Right renal cortex interstitium (tissue), 3 donors: ENCODE measurements at regions not wholly inside any gene's neighbourhood (a gene's known extent, or its start where the extent isn't known, plus 50 kb on each side); places are given as distances from the start of the nearest gene placed in this dataset.
A peak's percentile ranks its signal among the peaks of the same experiment; 100 is the strongest.

Source experiments
- DNase-seq, 3 donors: peaks; one replicate each; pipeline ENCODE4 v3.0.0-alpha.2; 2013; ENCODE audit warnings: low read depth in 3 of 3, low spot score in 2 of 3

DNA sequence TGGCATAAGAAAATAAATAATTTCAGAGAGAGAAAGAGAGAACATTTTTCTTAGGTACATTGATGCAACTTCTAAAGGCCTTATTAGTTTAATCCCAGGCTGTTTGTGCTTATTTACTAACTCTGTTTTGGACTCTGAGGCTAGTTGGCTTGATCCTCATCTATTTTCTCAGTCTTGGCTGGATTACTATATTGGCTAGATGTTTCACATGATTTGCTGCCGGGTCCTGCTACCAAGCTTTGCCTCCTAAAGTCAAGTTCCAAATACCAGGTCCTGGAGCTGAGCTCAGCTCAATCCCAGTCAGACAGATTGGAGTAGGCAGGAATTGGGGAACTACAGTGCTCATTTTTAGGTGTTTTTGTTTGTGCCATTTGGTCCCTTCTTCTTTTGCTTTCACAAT is 340.8 kb downstream of the BCAT1 start:
- DNase-seq = no peak

DNA sequence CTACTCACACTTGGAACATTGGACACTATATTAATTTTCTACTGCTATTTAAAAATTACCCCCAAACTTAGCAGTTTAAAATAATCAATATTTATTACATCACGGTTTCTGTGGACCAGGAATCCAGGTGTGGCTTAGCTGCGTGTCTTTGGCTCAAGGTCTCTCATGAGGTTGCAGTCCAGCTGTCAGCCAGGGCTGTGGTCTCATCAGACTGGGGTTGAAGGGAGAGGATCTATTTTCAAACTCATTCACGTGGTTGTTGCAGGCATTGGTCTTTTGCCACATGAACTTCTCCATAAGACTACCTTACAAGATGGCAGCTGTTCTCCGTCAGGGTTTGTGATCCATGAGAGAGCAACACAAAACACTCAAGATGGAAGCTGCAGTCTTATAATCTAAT is 343.0 kb downstream of the BCAT1 start:
- DNase-seq = no peak

DNA sequence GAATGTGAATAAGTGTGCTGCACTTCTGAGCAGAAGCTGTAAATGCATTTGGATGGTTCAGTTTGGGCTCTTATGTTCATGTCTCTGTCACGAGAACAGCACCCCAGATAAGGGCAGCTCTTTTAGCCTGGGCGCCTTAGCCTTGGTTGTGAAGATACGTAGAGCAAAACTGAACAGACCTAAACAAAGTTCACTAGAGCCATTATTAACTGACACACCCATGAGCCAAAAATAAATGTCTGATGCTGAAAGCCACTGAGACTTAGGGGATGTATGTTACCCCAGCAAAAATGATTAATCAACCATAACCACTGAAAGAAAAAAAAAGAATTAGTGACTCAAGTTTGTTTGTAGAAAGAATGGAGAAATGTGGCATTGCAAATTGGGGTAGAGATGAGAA is 343.4 kb downstream of the BCAT1 start:
- DNase-seq = no peak

DNA sequence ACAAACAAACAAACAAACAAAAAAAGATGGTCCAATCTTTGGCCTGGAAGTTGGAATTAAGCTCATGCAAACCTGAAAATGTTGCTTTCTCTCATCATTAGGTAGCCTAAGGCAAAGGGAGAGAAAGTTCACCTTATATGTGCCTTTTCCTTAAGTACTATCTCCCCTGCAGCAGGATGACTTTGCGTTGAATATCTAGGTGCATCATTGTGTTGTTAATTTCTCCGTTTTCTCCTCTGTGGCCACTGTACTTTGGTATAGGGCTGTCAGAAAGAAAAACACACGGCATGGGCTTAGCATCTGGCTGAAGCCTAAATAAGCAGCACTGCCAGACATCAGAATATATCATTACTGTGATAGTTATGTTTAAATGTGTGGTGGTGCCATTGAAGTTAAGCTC is 345.5 kb downstream of the BCAT1 start:
- DNase-seq = no peak

DNA sequence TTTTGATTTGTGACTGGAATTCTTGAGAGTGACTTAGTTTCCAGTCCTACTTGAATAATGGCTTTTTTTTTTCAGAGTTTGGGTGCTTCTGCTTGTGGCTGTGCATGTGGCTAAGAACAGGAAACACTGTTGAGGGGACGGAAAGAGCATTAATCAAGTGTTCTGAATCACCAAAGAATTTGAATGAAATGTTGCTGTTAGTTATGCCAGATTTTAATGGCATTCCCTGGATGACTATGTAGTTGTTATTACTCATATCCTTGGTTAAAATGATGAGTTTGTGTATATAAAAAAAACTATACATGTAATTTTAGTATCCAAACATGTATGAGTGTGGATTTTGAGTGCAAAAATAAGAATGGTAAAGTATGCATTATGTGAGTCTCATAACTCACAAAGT is 347.9 kb downstream of the BCAT1 start:
- no peak for DNase-seq

DNA sequence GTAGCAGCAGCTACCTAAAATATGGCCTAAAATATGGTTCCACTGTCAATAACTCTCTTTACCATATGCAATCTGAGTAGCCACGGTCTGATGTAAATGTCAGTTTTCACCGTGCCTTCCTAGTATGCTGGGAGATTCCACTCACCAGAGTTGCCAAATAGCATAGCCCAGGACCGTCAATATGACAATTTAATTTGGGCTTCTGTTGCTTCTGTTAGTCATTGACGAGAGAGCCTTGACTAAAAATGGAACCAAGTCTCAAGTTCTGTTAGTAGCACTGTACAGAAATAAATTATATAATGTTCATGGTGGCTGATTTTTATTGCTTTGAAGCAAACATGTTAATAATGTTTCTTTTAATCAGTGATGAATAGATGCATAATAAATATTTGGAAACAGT is 348.4 kb downstream of the BCAT1 start:
- DNase-seq = no peak

DNA sequence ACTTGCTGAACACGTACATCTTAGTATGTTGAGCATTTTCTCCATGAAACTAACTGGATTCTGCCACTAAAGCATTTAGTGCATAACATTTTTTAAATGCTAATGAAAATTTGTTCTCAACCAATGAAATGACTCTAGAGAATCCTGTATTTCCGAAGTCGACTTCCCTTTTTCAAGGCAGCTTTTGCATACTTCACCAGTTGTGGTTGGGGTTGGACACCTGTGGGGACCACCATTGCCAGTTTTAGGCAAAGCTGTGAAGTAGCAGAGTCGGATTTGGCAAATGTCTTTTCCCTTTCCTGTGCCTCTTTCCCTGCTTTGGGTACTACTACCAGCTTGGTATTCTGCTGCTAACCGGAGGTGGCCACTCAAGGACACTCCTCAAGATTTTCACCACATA is 349.2 kb downstream of the BCAT1 start:
- no peak for DNase-seq

DNA sequence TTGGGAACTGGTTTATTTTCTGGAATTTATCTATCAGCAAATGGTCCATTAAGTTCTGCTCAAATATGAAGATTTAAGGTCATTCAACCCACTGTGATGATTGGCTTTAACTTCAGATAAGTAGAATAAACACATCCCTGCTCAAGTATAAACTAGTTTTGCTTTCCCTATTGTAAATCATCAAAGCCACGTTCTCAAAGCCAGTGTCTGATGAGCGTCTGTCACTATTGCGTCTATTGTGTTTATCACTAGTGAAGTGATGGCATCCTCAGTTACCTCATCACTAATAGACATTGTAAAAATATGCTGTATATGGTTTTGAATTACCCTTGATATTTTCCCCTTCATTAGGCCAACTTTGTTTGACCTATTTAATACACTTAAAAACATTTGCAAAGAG is 351.3 kb downstream of the BCAT1 start:
- no peak for DNase-seq

DNA sequence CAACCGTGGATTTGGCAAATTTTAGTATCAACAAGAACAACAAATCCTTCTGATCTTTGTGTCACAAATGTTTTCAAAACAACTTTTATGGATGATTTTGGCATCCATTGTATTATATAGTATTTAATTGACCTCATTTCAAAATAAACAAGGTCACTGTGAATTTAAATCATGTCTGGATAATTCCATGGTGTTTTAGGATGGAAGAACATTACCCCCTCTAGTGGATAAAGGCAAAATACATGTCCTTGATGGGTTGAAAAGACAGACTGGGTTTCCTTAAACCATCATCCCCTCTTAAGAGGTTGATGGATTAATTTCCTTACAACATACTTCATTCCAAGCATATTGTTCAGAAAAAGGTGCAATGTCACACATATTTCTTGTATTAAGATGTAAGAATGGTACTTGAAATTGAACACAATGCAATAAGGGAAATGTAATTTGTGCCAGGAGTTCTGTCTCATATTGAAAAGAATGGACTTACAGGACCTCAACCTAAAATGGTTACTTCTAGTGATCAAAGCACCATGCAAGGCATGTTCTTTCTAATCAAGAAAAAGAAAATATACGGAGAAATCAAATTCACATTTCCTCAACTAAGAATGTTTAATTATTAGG is 352.0 kb downstream of the BCAT1 start:
- peak in 1 of 3 donors; percentile 21 for DNase-seq

DNA sequence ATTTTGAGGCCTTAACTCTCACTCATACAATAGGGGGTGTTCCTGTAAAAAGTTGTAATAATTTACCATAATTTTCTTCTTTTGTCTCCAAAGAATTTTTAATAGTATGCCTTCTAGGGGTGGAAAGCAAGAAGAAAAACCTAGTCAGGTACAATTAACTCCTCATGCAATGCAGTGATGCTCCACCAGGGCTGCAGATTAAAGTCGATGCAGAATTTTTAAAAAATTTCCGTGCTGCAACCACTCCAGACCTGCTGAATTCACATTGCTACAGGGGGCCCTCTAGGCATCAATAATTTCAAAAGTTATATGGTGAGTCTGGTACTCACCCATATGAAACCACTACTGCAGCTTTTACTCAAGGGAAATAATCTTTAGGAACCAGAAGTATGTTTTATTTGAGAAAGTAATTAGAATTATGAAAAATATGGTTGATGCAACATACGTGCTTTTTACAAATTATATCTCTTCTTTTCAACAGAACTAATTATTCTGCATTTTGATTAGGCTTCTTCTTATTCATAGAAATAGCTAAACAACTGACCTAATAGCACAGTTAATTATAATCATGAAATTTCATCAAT is 353.2 kb downstream of the BCAT1 start:
- no peak for DNase-seq

DNA sequence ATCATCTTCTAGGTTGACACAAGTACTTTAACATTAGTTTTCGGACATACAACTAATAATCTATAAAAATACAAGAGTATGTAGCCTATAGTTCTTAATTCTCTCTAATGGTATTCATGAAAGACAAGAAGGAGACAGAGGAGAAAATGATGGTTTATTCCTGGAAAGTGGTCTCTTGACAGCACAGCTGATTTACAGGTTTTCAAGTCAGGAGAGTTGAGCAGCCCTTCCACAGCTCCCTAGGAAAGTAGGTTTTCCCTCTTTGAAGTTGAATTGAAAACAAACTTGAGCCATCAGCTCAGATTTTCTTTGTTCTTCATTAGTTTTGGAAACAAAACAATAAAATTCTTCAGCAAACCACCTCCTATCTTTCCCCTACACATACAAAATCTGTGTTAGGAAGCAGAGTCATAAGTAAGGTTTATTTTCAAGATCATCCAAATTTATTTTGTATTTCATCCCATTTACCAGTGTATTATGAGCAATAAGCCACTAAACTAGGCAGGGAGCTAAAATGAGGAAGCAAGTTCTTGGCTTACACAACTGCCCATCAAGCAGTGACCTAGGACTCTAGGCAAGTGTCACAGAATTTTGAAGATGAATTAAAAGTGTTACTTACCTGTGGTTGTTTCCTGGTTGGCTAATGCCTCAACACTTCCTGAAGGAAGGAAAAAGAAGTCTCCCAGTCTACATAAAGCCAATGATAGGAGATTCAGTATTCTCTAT is 357.0 kb downstream of the BCAT1 start:
- peak in 1 of 3 donors; percentile 21 for DNase-seq

DNA sequence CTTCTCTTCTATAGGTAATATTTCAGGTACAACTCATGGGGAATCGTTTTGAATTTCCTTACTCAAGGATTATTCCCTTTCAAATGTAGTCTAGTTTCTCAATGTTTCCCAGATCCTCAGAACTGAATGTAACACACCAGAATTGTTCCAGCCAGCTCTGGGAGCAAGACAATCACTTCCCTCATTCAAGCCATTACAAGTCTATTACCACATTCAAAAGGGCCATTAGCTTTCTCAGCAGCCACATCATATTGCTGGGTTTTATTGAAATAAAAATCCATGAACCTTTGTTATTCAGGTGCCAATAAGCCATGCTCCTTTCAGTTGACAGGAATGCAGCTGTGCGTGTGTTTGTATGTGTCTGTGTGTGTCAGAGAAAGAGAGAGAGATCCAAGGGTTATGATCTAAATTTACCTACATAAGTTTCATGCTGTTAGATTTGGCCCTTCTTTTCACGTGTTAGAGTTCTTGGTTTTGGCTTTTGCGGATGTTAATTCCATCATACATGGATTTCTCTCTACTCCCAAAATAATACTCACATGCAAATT is 357.7 kb downstream of the BCAT1 start:
- no peak for DNase-seq

DNA sequence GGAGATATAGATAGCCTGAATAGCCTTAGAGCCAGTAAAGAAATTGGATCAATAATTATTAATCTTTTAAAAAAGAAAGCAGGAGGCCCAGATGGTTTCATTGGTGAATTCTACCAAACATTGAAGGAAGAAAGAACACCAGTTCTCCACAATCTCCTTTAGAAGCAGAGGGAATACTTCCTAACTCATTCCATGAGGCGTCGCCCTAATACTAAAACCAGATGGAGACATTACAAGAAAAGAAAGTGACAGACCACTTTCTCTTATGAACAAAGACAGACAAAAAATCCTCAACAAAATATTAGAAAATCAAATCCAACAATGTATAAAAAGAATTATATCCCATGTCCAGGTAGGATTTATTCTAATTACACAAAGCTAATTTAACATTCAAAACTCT is 362.6 kb downstream of the BCAT1 start:
- no peak for DNase-seq

DNA sequence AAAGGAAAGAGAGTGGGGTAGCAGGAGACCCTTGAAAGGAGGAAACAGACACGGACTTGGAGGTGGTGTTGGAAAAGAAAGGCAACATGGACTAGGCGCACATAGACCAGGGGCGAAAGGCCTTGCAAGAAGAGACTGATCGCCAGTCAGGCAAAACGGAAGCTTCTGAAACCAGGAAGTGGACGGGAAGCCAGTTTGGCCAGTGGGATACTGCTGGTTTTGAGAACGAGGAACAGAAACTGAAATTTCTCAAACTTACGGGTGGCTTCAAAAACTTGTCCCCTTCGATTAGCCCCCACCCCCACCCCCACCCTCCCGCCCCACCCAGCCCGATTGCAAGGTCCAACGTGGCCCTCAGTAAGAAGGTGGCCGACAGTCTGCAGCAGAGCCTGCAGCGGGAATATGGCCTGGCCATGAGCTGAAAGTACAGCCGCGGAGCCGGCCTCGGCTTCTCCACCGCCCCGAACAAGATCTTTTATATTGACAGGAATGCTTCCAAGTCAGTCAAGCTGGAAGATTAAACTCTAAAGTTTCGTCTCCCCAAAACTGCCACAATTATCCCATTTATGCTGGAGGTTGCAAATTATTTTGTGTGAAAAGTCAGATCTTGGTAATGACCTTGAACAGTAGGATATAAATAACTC is 364.7 kb downstream of the BCAT1 start:
- DNase-seq = no peak

DNA sequence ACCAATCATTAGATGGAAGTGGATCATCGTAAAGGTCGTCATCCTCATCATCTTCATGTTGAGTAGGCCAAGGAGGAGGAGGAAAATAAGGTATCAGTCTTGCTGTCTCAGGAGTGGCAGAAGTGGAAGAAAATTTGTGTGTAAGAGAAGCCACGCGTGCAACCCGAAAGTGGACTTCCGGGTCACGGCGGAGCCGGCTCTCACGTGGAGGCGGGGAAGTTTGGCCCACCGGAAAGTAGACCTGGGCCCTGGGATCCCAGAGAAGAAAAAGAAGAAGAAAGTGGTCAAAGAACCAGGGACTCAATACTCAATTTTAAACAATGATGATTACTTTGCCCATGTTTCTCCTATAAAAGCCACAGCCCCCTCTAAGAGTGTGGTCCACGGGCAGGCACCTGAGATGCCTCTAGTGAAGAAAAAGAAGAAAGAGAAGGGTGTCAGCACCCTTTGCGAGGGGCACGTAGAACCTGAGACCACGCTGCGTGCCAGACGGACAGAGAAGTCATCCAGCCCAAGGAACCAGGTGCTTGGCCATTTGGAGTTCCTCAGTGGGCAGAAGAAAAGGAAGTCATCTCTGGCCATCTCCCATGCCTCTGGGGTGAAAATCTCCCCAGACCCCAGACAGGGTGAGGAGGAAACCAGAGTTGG is 365.8 kb downstream of the BCAT1 start:
- no peak for DNase-seq

DNA sequence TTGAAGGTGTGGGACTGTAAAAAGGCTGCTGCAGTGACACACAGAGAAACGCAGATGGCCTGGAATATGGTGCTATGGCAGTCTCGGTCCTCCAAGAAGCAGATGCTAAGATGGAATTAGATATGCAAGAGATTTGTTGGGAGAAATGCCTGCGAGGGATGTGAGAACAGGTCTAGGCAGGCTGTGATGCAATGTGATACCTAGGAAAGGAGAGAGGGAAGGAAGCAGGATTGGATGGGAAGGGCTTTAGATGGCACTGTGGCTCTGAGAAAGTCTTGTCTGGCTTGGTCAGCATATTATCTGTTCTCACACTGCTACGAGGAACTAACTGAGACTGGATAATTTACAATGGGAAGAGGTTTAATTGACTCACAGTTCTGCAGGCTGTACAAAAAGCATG is 374.4 kb downstream of the BCAT1 start:
- no peak for DNase-seq

DNA sequence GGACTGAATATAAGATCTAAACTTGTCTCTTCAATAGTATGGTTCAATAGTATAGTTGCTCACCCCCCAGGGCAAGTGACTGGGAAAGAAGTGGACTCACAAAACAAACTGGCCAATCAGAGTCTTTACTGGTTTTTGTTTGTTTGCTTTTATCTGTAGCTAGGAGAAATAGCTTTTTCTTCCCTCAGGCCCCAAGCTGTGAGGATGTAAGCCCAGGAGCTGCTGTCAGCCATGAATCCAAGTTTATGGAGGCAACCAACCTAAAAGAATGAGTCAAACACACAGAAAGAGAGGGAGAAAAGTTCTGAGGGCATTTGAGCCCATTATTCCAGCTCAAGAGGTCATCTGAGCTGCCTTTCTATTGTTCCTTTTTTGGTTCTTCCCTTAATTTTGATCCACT is 375.3 kb downstream of the BCAT1 start:
- no peak for DNase-seq

DNA sequence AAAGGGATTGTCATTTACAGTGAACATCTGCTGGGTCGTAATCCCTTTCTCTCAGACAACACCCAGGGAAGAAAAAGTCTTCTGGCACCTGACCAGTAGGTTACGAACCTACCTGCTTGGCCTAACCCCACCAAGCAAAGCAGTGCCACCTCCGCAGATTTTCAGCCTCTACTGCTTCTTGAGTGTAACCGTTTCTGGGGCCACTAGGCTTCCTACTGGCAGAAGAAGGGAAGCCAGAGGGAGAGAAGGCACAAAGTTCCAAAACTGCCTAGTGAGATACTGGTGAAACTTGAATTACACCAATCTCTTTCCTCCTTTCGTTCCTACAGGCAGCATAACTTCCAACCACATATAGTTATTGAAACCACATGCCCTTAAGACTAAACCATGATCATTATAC is 383.6 kb downstream of the BCAT1 start:
- no peak for DNase-seq

DNA sequence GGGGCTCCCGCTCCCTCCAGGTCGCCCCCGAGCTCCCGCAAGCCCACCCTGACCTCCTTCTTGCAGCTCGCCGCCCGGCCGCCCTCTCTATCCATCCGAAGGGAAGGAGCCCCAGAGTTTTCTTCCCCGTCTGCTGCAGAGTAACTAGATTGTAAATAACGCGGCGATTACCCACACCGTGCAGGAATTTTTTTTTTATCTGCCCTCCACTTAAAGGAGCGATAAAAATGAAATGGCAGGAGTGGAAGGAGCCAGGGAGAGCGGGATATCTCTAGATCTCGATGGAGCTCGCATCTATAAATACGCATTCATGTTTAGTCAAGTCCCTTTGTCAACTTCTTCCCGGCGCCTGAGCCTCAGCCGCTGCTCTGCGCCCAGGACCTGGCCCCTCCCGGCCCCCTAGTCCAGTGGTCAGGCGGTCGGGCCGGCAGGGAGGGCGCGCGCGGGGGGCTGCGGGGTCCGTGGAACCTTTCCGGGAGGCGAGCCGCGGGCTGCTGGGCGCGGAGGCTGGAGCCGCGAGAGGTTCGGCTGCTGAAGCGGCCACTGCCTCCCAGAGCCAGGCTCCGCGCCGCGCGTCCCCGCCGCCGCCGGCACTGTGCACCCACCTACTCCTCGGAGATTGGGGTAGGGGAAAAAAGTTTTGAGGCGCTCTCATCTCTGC is 386.0 kb downstream of the BCAT1 start:
- peak in 1 of 3 donors; percentile 47 for DNase-seq
